GM19372 (cell line): ENCODE measurements at regions not wholly inside any gene's neighbourhood (a gene's known extent, or its start where the extent isn't known, plus 50 kb on each side); places are given as distances from the start of the nearest gene placed in this dataset.

ENCODE experiments used
- ATAC-seq: cut with Tn5 transposase; IDR thresholded peaks from one replicate; pipeline ENCODE4 v1.9.1; 2021; ENCODE audit warnings: mild to moderate bottlenecking, low read depth, moderate library complexity; ENCODE audit not compliant: unreplicated experiment

DNA sequence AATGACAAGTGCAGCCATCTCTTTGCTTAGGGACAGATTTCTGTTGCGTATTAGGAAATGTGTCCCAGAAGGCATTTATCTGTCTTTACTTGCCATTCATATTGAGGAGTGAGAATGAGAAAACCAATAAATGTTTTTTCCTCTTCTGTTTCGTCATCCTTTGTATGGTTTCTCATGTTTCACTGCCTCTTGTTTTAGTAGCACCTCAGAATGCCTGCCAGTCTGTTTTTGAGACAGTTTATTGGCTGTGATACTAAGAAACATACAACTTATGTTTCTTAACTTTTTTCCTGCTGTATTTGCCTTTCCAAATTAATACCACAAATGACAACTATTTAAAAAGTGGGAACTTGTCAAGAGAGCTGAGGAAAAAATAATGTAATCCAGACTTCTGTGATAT lies 390.2 kb upstream of the GOLIM4 start:
- ATAC-seq = no peak

DNA sequence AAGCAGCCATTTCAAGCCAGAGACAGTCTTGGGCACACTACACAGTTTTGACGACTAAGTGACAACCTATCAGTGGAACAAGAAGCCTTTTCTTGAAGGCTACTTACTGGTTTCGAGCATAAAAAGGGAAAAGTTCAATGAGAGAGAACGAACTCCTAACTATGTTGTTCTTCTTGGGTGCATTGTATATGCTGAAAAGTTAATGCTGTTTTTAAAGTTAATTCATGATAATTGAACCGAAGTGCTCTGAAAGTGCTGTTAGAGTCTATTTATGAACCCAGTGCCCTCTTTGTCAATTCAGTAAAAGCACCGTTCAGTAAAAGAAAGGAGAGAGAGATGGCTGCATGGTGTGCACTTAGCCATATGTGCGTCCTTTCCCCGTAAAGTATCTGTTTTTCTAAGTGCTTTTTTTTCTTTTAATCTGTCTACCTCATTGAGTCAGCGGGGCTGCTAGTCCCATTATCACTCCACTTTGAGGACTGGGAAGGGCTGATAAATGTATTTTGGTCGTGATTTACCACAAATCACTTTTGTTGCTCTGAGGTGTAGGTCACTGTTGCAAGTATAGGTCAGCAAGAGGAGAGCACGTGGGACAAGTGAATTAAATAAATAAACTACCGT lies 380.7 kb upstream of the GOLIM4 start:
- no peak for ATAC-seq

GRCh38 chr3:168475704-168476103 lies 380.0 kb upstream of the GOLIM4 start:
- ATAC-seq = no peak

DNA sequence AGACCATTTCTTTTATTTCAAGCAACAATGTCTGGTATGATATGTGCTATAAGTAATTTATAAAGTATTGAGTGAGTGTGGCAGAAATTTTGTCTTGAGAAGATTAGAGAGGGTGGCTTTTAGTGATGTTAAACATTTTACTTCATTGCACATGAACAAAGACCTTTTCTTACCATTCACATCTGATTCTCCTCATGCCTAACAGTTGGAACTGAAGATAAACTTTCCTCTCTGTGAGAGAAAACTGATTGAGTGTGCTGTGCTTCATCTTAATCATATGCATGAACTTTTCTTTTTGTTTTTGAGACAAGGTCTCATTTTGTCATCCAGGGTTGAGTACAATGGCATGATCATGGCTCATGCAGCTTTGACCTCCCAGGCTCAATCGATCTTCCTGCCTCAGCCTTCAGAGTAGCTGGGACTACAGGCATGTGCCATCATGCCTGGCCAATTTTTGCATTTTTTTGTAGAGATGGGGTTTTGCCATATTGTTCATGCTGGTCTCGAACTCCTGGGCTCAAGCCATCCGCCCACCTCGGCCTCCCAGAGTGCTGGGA lies 377.7 kb upstream of the GOLIM4 start:
- ATAC-seq = no peak

- ATAC-seq = no peak
Observed at GRCh38 chr3:168472783-168473182, 377.1 kb upstream of the GOLIM4 start.

DNA sequence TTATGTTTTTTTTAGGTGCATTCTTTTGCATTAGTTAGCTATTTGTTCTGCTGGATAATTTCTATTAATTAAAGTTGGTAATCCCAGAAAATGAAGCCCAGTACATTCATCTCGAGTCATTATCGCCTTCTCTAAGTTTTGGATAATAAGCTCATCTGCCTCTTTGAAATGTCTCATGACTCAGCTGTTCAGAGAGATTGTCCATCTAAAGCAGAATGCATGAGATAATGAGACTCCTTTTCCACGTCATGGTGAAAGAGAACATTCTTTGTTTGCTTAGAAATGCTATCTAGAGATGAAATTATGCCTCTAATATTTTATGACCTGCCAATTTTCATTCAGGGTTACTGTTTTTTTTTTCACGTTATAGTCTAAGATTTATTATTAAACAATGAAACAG lies 374.7 kb upstream of the GOLIM4 start:
- no peak for ATAC-seq

DNA sequence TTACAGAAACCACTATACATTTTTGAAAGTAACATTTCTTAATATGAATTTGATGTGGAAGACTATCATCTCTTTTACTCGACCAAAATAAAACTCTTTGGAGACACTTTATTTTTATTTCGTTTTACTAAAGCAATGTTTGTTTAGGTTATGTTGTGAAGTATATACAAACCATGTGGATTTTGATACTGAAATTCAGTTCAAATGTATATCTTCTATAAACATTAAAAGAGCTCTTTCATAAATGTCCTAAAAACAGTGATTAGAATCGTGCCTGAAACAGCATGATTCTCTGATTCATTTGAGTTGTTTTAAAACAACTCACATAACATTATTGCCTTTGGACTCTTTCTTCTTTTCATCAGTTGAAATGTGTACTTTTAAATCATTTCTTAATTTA lies 373.7 kb upstream of the GOLIM4 start:
- no peak for ATAC-seq

- peak; percentile 82 for ATAC-seq
Observed at GRCh38 chr3:168467115-168467714, 371.5 kb upstream of the GOLIM4 start.

GRCh38 chr3:168461793-168462192 lies 366.1 kb upstream of the GOLIM4 start:
- no peak for ATAC-seq

DNA sequence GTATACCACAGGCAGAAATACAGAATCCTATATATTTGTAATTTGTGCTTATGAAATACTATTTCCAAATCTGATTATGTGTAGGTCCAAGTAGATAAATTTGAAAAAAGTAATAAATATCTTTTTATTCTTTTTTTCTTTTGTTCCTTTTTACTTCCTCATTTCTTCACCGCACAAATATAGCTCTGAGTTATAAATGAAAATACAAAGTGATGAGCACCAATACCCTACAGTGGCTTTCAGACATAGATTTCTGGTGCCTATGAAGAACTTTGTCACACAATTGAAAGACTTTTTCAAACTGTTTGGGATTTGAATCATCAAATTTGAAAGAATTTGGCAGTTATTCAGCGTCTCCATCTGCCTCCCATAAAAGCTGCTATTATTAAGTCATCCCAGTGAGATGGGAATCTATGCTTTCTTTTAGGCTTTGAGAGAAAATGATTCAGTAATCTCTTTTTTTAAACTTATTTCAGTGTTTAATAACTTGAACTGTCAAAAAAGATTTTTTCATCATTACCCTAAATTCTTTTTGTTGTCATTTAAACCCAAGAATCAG lies 363.6 kb upstream of the GOLIM4 start:
- no peak for ATAC-seq

DNA sequence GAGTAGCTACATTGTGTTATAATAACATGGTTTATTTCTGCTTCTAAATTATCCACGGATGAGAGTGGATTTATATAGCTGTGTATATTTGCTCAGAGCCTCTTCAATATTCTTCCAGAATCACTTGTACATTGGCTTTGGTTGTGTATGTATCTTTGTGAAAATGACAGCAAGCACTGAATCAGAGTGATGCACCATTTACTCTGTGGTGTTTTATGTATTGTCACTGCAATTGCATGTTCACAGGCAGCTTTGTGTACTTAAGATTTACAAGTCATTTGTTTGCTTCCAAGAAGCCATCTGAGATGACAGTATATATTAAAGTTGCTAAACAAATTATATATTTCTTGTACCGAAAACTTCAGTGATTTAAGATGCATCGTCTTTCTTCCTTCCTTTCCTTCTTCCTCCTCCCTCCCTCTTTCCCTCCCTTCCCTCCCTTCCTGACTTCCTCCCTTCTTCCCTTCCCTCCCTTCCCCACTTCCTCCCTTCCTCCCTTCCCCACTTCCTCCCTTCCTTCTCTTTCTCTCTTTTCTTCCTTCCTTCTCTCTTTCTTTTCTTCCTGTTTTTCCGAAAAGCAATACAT lies 362.3 kb upstream of the GOLIM4 start:
- ATAC-seq = no peak

DNA sequence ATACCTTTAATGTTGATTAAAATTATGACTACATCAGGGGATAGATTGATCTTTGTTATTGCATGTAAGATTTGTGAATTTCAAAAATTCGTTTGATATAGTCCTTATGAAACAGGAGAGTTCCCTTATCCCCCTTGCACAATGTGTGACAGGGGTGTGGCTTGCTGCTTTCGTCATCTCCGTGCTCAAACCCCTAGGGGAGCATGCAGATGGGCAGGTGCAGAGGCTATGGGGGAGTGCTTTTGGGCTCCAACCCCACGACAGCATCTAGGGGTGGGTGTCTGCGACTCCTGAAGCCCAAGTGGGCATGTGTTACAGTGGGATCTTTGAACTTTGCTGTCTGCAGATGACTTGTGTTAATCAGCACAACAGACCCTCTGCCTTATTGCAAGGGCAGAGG lies 360.1 kb upstream of the GOLIM4 start:
- no peak for ATAC-seq

- no peak for ATAC-seq
Observed at GRCh38 chr3:168453623-168454022, 357.9 kb upstream of the GOLIM4 start.

DNA sequence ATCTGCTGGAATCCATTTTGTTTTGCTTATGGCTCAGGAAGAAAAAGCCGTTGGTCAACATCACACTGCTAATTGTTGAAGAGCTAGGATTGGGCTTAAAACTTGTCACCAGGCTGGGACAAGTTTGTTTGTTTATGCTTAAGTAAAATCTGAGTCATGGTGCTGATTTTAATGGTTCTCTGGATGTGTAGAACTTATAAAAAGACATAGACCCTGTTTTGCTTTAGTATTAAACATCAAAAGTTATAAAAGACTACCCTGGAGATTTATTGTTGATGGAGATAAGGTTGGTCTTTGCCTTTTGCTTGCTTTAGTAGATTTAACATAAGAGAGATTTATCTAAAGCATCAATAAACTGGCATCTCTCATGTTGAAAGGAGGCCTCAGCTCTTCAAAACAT lies 348.2 kb upstream of the GOLIM4 start:
- no peak for ATAC-seq

GRCh38 chr3:168442502-168442901 lies 346.8 kb upstream of the GOLIM4 start:
- no peak for ATAC-seq

DNA sequence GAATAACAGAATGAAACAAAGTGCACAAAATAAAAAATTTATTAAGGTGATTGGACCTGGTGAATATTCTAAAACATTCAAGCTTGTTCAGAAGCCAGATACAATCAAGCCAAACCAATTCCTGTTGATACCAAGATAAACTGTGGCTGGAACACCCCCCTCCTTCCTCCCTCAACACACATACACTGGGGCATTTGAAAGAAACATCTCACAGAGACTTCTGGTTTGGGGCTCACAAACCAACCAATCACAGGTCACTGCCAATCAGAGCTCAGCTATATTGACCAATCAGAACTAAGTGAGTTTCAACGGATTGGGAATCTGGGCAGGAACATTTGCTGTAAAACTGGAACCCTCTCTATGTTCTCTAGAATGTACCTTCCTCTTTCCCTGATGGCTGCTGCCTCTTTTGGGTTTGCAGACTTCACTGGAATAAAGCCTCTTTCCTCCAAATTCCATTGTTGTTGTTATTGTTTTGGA lies 340.6 kb upstream of the GOLIM4 start:
- no peak for ATAC-seq

DNA sequence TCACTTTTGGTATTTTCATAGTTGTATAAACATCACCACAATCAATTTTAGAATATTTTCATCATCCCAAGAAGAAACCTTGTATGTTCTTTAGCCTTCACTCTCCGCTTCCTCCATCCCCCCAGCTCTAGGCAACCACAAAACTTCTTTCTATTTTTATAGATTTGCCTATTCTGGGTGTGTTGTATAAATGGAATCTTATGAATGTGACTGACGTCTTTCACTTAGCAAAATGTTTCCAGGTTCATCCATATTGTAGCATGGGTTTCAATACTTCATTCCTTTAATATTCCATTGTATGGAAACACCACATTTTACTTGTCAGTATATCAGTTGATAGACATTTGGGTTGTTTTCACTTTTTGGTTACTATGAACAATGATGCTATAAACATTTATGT lies 335.8 kb upstream of the GOLIM4 start:
- no peak for ATAC-seq

DNA sequence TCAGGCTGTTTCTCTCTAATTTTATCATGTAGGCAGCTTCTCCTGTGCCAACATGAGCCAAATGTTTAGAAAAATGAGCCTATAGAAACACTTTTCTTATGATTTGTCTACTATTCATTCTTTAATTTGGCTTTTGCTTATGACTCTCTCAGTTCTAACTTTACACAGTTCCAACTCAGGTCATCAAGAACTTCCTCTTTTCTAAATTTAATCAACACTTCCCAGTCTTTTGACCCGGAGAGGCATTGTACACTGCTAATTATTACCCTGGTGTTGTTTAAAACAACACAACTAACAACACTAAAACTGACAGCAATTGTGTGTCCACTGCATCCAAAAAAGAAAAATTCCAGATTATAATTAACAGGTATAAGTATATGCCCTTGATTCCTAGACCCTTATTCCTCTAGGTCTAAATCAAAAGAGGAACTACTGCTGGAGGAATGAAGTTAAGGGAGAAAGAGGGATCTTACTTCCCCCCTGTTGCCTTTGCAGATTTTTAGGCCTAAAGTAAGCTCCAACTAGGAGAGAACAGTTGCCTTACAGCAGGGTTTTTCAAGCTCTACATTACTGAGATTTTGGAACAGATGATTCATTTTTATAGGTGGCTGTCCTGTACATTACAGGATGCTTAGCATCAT lies 332.2 kb upstream of the GOLIM4 start:
- ATAC-seq = no peak

GRCh38 chr3:168427156-168427555 lies 331.4 kb upstream of the GOLIM4 start:
- ATAC-seq = no peak

DNA sequence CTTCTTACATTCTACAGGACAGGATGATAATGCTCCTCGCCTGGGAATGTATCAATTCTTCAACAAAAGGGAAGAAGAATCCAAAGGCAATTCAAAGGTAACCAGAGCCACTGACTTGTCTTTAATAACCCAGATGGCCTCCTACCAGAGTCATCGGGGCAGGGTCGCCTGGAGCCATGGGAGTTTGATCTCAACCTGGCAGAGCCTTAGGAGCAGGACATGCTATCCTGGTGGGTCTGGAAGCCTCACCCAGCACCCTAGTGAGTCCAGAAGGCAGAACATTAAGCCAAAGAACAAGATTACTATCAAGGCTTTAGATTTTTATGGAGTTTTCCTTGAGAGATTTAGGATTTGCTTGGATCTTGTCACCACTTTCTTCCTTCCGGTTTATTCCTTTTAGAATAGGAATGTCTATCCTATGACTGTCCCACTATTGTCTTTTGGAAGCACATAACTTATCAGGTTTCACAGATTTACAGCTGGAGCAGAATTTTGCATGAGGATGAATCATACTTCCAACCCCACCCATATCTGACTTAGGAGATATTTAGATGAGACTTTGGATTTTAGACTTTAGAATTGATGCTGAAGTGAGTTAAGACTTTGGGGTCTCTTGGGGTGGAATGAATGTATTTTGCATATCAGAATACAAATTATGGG lies 330.3 kb upstream of the GOLIM4 start:
- ATAC-seq = no peak
